ENCODE measurements at regions not wholly inside any gene's neighbourhood (a gene's known extent, or its start where the extent isn't known, plus 50 kb on each side); places are given as distances from the start of the nearest gene placed in this dataset.

DNA sequence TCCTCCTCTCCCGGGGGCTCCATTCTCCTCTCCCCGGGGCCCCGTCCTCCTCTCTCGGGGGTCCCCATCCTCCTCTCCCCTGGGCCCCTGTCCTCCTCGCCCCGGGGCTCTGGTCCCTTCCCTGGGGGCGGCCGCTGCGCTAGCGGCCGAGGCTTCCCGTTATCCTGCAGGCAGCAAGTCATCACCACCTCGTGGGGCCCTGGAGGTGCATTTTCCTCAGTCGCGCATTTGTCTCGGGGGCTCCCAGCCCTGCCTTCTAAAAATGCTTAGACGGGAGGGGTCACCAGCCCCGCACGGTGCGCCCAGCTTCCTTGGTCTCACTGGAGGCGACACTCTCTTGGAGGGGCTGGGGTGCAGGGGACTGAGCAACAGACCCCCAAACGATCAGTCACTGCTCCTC is 216.5 kb downstream of the QKI start:
- Mint-ChIP-seq H3K4me3 (no peak overlapping the region), H3K27ac (no peak overlapping the region), H3K36me3 (ENCODE audit: low read depth) (no peaks in the 10 kb centered on the region), H3K27me3 (peaks cover 13% of the 10 kb centered on the region), H3K9me3 (no peaks in the 10 kb centered on the region), H3K4me1 (no peaks in the 10 kb centered on the region)
- no peak for ATAC-seq (replicated peaks)

- Mint-ChIP-seq H3K27me3 (peaks cover 13% of the 10 kb centered on the region), H3K9me3 (no peaks in the 10 kb centered on the region), H3K4me3 (no peak overlapping the region), H3K27ac (no peak overlapping the region), H3K36me3 (ENCODE audit: low read depth) (no peaks in the 10 kb centered on the region), H3K4me1 (no peaks in the 10 kb centered on the region)
- ATAC-seq (replicated peaks): no peak
These were observed 216.1 kb downstream of the QKI start for GRCh38 chr6:163630572-163630971.

DNA sequence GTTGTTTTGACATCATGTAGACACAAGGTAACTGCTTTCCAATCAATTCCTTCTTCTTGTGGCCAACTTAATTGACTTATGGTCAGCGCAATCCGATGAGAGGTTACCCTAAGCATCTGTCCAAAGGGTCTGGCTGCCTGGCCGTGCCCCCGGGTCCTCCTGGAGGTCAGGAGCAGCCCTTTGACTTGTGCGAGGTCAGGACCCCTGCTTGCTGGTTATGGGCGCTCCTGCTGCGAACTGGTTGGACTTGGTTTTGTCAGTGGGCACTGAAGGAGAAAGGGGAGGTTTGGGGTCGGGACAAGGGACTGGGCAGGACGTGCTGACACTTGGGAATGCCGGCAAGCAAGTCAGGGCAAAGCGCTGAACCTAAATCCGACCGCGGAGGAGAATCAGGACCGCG is 215.6 kb downstream of the QKI start:
- Mint-ChIP-seq H3K9me3 (no peaks in the 10 kb centered on the region), H3K36me3 (ENCODE audit: low read depth) (no peaks in the 10 kb centered on the region), H3K4me1 (no peaks in the 10 kb centered on the region), H3K27ac (no peak overlapping the region), H3K27me3 (peaks cover 8% of the 10 kb centered on the region), H3K4me3 (no peak overlapping the region)
- ATAC-seq (replicated peaks): no peak
